ENCODE measurements at regions not wholly inside any gene's neighbourhood (a gene's known extent, or its start where the extent isn't known, plus 50 kb on each side); places are given as distances from the start of the nearest gene placed in this dataset.

DNA sequence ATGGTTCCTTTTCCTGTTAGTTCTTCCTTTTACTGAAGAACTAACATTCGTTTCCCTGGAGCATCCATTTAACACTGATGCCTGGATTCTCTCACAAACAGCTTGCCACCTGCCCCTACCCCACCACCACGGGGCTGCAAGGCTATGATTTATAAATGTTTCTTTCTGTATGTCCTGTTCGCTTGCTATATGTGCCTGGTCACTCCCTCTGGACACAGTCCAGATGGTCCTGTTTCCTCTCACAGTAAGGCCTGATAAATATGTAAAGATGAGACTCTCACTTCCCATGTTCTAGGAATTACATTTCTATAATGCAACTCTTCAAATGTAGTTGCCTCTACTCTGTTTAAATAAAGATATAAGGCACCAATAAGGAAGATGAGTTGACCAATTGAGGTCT, 146.4 kb upstream of the SHB start:
- POLR2A ChIA-PET: no interaction called here
- H3K27me3 Mint-ChIP-seq (ENCODE audit: insufficient read depth, unreplicated experiment): no peaks in the 10 kb centered on the region
- H3K4me3 Mint-ChIP-seq (ENCODE audit: unreplicated experiment): no peak overlapping the region
- no TSS peak for BruUV-seq (replicated peaks)
- intact Hi-C loops (cut with micrococcal nuclease): no loop called here
- H3K9me3 Mint-ChIP-seq (ENCODE audit: unreplicated experiment): peaks cover 5% of the 10 kb centered on the region
- no peak for DNase-seq (ENCODE audit: unreplicated experiment)
- H3K36me3 Mint-ChIP-seq (ENCODE audit: insufficient read depth, unreplicated experiment): peaks cover 4% of the 10 kb centered on the region
- H3K4me1 Mint-ChIP-seq (ENCODE audit: insufficient read depth, unreplicated experiment): no peaks in the 10 kb centered on the region
- no peak overlapping the region for H3K27ac Mint-ChIP-seq (ENCODE audit: low read depth, unreplicated experiment)
- TF ChIP-seq, protein P1, sequence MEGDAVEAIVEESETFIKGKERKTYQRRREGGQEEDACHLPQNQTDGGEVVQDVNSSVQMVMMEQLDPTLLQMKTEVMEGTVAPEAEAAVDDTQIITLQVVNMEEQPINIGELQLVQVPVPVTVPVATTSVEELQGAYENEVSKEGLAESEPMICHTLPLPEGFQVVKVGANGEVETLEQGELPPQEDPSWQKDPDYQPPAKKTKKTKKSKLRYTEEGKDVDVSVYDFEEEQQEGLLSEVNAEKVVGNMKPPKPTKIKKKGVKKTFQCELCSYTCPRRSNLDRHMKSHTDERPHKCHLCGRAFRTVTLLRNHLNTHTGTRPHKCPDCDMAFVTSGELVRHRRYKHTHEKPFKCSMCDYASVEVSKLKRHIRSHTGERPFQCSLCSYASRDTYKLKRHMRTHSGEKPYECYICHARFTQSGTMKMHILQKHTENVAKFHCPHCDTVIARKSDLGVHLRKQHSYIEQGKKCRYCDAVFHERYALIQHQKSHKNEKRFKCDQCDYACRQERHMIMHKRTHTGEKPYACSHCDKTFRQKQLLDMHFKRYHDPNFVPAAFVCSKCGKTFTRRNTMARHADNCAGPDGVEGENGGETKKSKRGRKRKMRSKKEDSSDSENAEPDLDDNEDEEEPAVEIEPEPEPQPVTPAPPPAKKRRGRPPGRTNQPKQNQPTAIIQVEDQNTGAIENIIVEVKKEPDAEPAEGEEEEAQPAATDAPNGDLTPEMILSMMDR (IDR thresholded peaks at IDR 0.05; ENCODE audit: unreplicated experiment): no peak
- CTCF ChIA-PET: no interaction called here

DNA sequence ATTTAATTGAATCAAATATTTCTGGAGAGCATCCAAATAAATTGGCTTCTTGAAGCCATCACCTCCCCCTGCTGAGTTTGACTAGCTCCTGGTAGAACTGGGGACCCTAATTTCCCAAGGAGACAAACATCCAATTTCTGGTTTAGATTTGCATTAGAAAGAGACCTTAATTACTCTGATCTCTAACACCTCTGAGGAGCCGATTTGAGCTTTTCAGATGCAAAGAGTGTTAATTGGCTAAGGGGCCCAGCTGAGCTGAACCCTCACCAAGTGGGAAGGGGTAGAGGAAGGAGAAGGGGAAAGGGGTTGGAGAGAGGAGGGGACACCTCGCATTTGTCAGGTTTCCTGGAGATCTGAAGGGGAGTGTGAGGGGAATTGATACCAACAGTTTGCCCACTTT, 145.4 kb upstream of the SHB start:
- intact Hi-C loops (cut with micrococcal nuclease): no loop called here
- Mint-ChIP-seq H3K27me3 (ENCODE audit: insufficient read depth, unreplicated experiment) (no peaks in the 10 kb centered on the region), H3K4me3 (ENCODE audit: unreplicated experiment) (no peak overlapping the region), H3K27ac (ENCODE audit: low read depth, unreplicated experiment) (no peak overlapping the region), H3K9me3 (ENCODE audit: unreplicated experiment) (no peaks in the 10 kb centered on the region), H3K36me3 (ENCODE audit: insufficient read depth, unreplicated experiment) (peaks cover 4% of the 10 kb centered on the region), H3K4me1 (ENCODE audit: insufficient read depth, unreplicated experiment) (no peaks in the 10 kb centered on the region)
- no TSS peak for BruUV-seq (replicated peaks)
- POLR2A ChIA-PET: interaction anchor here (0.6 kb wide), 1 partner anchor 119 kb away, joined by 4 read pairs; no protein-coding TSS in a partner anchor
- DNase-seq (ENCODE audit: unreplicated experiment): no peak
- CTCF ChIA-PET: no interaction called here
- TF ChIP-seq, protein P1 (IDR thresholded peaks at IDR 0.05; ENCODE audit: unreplicated experiment): no peak

DNA sequence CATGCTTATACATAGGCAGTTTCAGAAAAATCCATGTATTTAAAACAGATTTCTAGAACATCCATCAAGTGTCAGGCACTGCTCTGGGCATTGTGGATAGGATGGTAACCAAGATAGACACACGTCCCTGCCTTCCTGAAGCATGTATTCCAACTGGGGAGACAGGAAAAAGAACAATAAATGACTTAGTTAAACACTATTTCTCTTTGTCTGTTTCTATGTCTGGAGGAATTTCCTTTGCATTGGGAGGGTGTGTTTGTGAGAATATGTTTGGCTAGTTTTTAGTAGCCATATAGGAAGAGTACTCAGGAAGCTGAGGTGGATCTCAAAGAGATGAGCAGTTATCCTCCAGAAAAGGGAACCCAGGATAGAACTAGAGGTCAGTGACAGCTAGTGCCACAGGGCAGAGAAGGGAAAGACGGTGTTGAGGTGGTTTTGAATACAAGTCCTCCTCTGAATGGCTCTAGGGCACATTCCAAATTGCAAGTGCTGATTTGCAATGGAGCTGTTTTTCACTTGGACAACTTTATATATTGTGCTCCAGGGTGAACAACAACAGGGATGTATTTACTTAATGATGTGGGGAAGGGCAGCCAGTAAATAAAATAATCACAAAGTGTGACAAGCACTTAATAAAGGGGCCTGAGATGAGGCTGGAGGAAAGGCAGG, 144.7 kb upstream of the SHB start:
- intact Hi-C loops (cut with micrococcal nuclease): no loop called here
- BruUV-seq (replicated peaks): no TSS peak
- POLR2A ChIA-PET: interaction anchor here (0.6 to 1.1 kb wide), 2 partner anchors 105 to 118 kb away, joined by 3 to 4 read pairs; no protein-coding TSS in a partner anchor

DNA sequence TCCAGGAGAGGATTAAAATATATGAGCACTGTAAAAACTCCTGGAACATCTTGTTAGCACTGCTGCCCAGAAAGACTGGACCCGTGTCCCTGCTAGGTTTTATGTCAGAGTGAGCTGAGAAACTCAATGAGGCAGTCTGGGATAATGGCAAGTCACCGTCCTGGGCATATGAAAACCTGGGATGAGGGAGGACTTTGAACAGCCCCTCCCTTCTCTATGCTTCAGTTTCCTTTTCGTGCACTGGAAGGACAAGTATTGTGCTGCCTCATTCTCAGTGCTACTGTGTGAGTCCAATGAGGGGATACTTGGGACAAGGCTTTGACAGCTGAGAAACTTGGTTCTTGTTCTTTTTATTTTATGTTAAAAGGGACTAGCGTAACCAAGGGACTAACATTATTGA, 143.0 kb upstream of the SHB start:
- no peak overlapping the region for H3K4me3 Mint-ChIP-seq (ENCODE audit: unreplicated experiment)
- no TSS peak for BruUV-seq (replicated peaks)

More for the DNA sequence above, 144.7 kb upstream of the SHB start:
- Mint-ChIP-seq H3K27ac (ENCODE audit: low read depth, unreplicated experiment) (no peak overlapping the region), H3K27me3 (ENCODE audit: insufficient read depth, unreplicated experiment) (no peaks in the 10 kb centered on the region), H3K36me3 (ENCODE audit: insufficient read depth, unreplicated experiment) (peaks cover 4% of the 10 kb centered on the region), H3K4me1 (ENCODE audit: insufficient read depth, unreplicated experiment) (no peaks in the 10 kb centered on the region), H3K9me3 (ENCODE audit: unreplicated experiment) (no peaks in the 10 kb centered on the region), H3K4me3 (ENCODE audit: unreplicated experiment) (no peak overlapping the region)
- DNase-seq (ENCODE audit: unreplicated experiment): no peak
- CTCF ChIA-PET: no interaction called here
- TF ChIP-seq, protein P1 (IDR thresholded peaks at IDR 0.05; ENCODE audit: unreplicated experiment): no peak

More for the DNA sequence above, 143.0 kb upstream of the SHB start:
- H3K27me3 Mint-ChIP-seq (ENCODE audit: insufficient read depth, unreplicated experiment): no peaks in the 10 kb centered on the region
- intact Hi-C loops (cut with micrococcal nuclease): no loop called here
- DNase-seq (ENCODE audit: unreplicated experiment): no peak
- H3K9me3 Mint-ChIP-seq (ENCODE audit: unreplicated experiment): no peaks in the 10 kb centered on the region
- no peak overlapping the region for H3K27ac Mint-ChIP-seq (ENCODE audit: low read depth, unreplicated experiment)
- TF ChIP-seq, protein P1 (IDR thresholded peaks at IDR 0.05; ENCODE audit: unreplicated experiment): no peak
- H3K36me3 Mint-ChIP-seq (ENCODE audit: insufficient read depth, unreplicated experiment): peaks cover 4% of the 10 kb centered on the region
- POLR2A ChIA-PET: interaction anchor here (0.9 kb wide), 1 partner anchor 53 kb away, joined by 5 read pairs; no protein-coding TSS in a partner anchor
- CTCF ChIA-PET: interaction anchor here (1.0 to 1.8 kb wide), 2 partner anchors 124 to 299 kb away, joined by 4 to 5 read pairs; no protein-coding TSS in a partner anchor
- H3K4me1 Mint-ChIP-seq (ENCODE audit: insufficient read depth, unreplicated experiment): no peaks in the 10 kb centered on the region
